Activated CD4-positive, alpha-beta T cell treated with anti-CD3 and anti-CD28 coated beads for 36 hours (primary cell): ENCODE measurements at regions not wholly inside any gene's neighbourhood (a gene's known extent, or its start where the extent isn't known, plus 50 kb on each side); places are given as distances from the start of the nearest gene placed in this dataset.

ENCODE experiments used
- ATAC-seq: fragments of 200-7000 bp; cut with Tn5 transposase; one replicate; pipeline ENCODE4 v1.10.0; 2021; ENCODE audit warnings: mild to moderate bottlenecking, moderate library complexity
- CTCF ChIA-PET: fragments of 350-600 bp; sonication (Branson Sonifier 250); formaldehyde crosslinking; loops from one replicate; lab custom pipeline; 2021; ENCODE audit warnings: antibody characterized with exemption; lab: Charles Lee
- POLR2A ChIA-PET: fragments of 350-600 bp; sonication (Branson Sonifier 250); formaldehyde crosslinking; loops from one replicate; lab custom pipeline; 2021; ENCODE audit warnings: antibody characterized with exemption, inconsistent platforms; lab: Charles Lee
- DNase-seq: peaks from one replicate; pipeline ENCODE4 v3.0.0-alpha.2; 2020
- H3K27ac Mint-ChIP-seq: one replicate; pipeline ENCODE4 v1.8.0; 2021; ENCODE audit warnings: mixed read lengths
- H3K27me3 Mint-ChIP-seq: one replicate; pipeline ENCODE4 v1.8.0; 2021; ENCODE audit warnings: mixed read lengths
- H3K36me3 Mint-ChIP-seq: one replicate; pipeline ENCODE4 v1.8.0; 2021; ENCODE audit warnings: low read depth, mixed read lengths
- H3K4me1 Mint-ChIP-seq: one replicate; pipeline ENCODE4 v1.8.0; 2021; ENCODE audit warnings: mixed read lengths
- H3K4me3 Mint-ChIP-seq: one replicate; pipeline ENCODE4 v1.8.0; 2021; ENCODE audit warnings: mild to moderate bottlenecking, moderate library complexity, mixed read lengths
- H3K9me3 Mint-ChIP-seq: one replicate; pipeline ENCODE4 v1.8.0; 2021; ENCODE audit warnings: low read depth, mixed read lengths
- intact Hi-C, 2 experiments: fragments of 100-400 bp; cut with DNase I in 1 of 2; cut with micrococcal nuclease in 1 of 2; formaldehyde crosslinking; loops; one replicate each; pipeline versions ENCODE4 v1.14.2 to v1.15.1; 2022 to 2024; cut with DNase I, micrococcal nuclease

- no peaks in the 10 kb centered on the region for H3K4me1 Mint-ChIP-seq
- H3K27me3 Mint-ChIP-seq = peaks cover 15% of the 10 kb centered on the region
- no peak for ATAC-seq
- peaks cover 5% of the 10 kb centered on the region for H3K9me3 Mint-ChIP-seq
- POLR2A ChIA-PET = no interaction called here
- DNase-seq = no peak
- CTCF ChIA-PET = no interaction called here
- H3K36me3 Mint-ChIP-seq = peaks cover 2% of the 10 kb centered on the region
- intact Hi-C loops = no loop called here
- H3K4me3 Mint-ChIP-seq = no peak overlapping the region
- no peak overlapping the region for H3K27ac Mint-ChIP-seq
Observed at GRCh38 chr22:48940266-48941032, 887.2 kb downstream of the BRD1 start.

- Mint-ChIP-seq H3K4me1 (no peaks in the 10 kb centered on the region), H3K9me3 (peaks cover 7% of the 10 kb centered on the region), H3K27ac (no peak overlapping the region), H3K27me3 (peaks cover 15% of the 10 kb centered on the region), H3K4me3 (no peak overlapping the region), H3K36me3 (peaks cover 2% of the 10 kb centered on the region)
- DNase-seq (no peak), ATAC-seq (no peak)
- intact Hi-C loops = no loop called here
- ChIA-PET CTCF (no interaction called here), POLR2A (no interaction called here)
Observed at GRCh38 chr22:48939441-48940265, 888.0 kb downstream of the BRD1 start.

DNA sequence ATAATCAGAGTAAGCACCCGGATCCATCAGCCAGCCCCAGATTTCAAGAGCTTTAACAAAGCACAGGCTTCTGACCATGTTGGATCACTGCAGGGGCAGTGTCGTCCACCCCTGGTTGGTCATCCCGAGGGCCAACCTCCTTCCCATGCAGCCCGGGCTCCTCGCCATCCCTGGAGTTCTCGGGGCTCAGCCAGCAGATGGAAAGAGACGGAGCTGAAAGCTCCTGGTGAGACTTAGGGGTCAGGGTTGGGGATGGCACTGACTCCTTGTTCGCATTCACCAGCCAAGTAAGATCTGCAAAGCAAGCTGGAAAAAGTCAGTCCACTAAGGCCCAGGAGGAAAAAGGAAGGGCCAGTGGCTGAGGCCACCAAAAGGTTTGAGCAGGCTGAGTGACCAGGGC is 888.9 kb downstream of the BRD1 start:
- H3K27me3 Mint-ChIP-seq = peaks cover 14% of the 10 kb centered on the region
- CTCF ChIA-PET = no interaction called here
- DNase-seq (no peak), ATAC-seq (no peak)
- H3K27ac Mint-ChIP-seq = no peak overlapping the region
- POLR2A ChIA-PET = no interaction called here
- intact Hi-C loops = no loop called here
- H3K4me3 Mint-ChIP-seq = no peak overlapping the region
- H3K4me1 Mint-ChIP-seq = no peaks in the 10 kb centered on the region
- H3K36me3 Mint-ChIP-seq = peaks cover 2% of the 10 kb centered on the region
- peaks cover 13% of the 10 kb centered on the region for H3K9me3 Mint-ChIP-seq

DNA sequence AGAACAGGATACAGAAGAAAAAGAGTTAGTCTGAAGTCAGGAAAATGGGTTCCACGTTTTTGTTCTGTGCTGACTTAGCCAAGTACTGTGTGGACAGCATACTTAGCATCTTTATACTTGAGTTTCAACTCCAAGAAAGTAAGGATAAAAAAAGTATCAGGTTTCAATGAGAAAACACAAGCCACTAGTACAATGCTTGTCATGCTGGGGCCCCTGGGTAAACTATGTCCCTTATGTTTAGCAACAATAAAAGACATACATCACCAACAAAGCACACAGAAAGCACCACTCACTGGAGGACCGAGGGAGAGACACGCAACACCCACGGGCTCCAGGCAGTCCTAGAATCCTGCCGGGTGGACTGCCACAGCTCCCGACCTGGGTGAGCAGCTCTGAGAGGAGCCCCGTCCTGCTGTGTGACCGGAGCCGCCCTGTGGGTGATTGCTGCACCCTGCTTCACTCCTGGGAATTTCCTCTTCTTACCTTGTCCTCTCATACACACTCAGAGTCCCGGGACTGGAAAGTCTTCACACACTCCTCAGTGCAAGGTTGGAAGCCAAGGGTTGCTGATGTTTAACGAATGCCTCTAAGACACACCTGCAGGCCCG is 890.5 kb downstream of the BRD1 start:
- CTCF ChIA-PET = no interaction called here
- peaks cover 13% of the 10 kb centered on the region for H3K9me3 Mint-ChIP-seq
- H3K4me1 Mint-ChIP-seq = no peaks in the 10 kb centered on the region
- H3K27me3 Mint-ChIP-seq = peaks cover 19% of the 10 kb centered on the region
- ATAC-seq (no peak), DNase-seq (no peak)
- H3K27ac Mint-ChIP-seq = no peak overlapping the region
- H3K4me3 Mint-ChIP-seq = no peak overlapping the region
- H3K36me3 Mint-ChIP-seq = peaks cover 2% of the 10 kb centered on the region
- POLR2A ChIA-PET = no interaction called here
- intact Hi-C loops = no loop called here

- no peak for DNase-seq
- no peak for ATAC-seq
- H3K9me3 Mint-ChIP-seq = peaks cover 13% of the 10 kb centered on the region
- intact Hi-C loops = no loop called here
- POLR2A ChIA-PET = no interaction called here
- H3K4me3 Mint-ChIP-seq = no peak overlapping the region
- CTCF ChIA-PET = no interaction called here
- peaks cover 19% of the 10 kb centered on the region for H3K27me3 Mint-ChIP-seq
- H3K27ac Mint-ChIP-seq = no peak overlapping the region
- H3K36me3 Mint-ChIP-seq = peaks cover 2% of the 10 kb centered on the region
- H3K4me1 Mint-ChIP-seq = no peaks in the 10 kb centered on the region
Observed at GRCh38 chr22:48936391-48936790, 891.3 kb downstream of the BRD1 start.

DNA sequence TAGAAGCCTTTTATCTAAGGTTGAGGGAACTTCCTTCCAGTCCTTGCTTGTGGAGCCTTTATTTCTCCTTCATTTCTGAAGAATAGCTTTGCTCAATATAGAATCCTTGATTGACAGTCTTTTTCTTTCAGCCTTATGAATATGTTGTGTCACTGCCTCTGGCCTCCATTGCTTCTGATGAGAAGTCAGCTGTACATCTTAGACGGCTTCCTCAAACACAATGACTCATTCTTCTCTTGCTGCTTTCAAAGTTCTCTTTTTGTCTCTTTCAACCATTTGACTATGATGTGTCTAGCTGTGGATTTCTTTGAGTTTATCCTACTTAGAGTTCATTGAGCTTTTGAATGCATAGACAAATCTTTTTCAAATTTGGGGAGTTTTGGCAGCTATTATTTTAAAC is 893.2 kb downstream of the BRD1 start:
- CTCF ChIA-PET = no interaction called here
- no peak for ATAC-seq
- intact Hi-C loops = no loop called here
- H3K36me3 Mint-ChIP-seq = peaks cover 2% of the 10 kb centered on the region
- peaks cover 30% of the 10 kb centered on the region for H3K27me3 Mint-ChIP-seq
- H3K4me1 Mint-ChIP-seq = no peaks in the 10 kb centered on the region
- no peak for DNase-seq
- POLR2A ChIA-PET = no interaction called here
- peaks cover 13% of the 10 kb centered on the region for H3K9me3 Mint-ChIP-seq
- no peak overlapping the region for H3K4me3 Mint-ChIP-seq
- H3K27ac Mint-ChIP-seq = no peak overlapping the region

DNA sequence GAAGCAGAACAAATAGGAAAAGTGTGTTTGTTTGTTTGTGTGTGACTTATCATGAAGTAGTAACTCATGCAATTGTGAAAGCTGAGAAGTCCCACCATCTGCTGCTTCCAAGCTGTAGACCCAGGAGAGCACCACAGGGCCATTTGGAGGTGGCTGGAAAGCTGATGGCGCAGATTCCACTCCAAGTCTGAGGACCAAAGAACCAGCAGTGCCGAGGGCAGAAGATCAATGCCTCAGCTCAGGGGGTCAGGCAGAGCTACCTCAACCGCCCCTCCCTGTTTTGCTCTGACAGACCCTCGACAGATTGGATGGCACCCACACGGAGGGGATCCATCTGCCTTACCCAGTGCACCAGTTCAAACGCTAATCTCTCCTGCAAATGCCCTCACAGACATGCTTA is 896.2 kb downstream of the BRD1 start:
- H3K9me3 Mint-ChIP-seq = peaks cover 13% of the 10 kb centered on the region
- H3K27me3 Mint-ChIP-seq = peaks cover 35% of the 10 kb centered on the region
- H3K4me1 Mint-ChIP-seq = no peaks in the 10 kb centered on the region
- H3K4me3 Mint-ChIP-seq = no peak overlapping the region
- ATAC-seq = no peak
- CTCF ChIA-PET = no interaction called here
- H3K27ac Mint-ChIP-seq = no peak overlapping the region
- POLR2A ChIA-PET = no interaction called here
- intact Hi-C loops = no loop called here
- H3K36me3 Mint-ChIP-seq = peaks cover 2% of the 10 kb centered on the region
- no peak for DNase-seq

- ATAC-seq (no peak), DNase-seq (no peak)
- ChIA-PET POLR2A (no interaction called here), CTCF (no interaction called here)
- Mint-ChIP-seq H3K27ac (no peak overlapping the region), H3K9me3 (peaks cover 2% of the 10 kb centered on the region), H3K36me3 (no peaks in the 10 kb centered on the region), H3K4me1 (no peaks in the 10 kb centered on the region), H3K4me3 (no peak overlapping the region), H3K27me3 (peaks cover 39% of the 10 kb centered on the region)
- intact Hi-C loops = no loop called here
Observed at GRCh38 chr22:48929276-48929790, 898.3 kb downstream of the BRD1 start.

DNA sequence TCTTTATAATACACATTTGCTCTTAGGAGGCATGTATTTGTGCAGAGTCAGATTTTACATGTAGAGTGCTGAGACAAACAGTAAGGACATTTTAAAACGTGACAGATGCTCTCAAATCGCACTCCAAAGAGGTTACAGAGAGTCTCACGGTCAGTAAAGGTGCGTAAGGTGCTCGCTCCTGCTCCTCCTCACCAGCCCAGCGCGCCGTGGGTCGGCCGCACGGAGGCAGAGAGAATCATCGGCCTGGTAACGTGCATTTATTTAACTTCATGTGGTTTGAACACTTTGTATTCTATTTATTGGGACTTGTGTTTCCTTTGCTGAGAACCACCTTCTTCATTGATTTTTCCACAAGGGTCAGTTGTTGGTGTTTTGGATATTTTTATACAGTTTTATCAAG is 900.1 kb downstream of the BRD1 start:
- H3K27me3 Mint-ChIP-seq = peaks cover 44% of the 10 kb centered on the region
- no peak for DNase-seq
- no peak overlapping the region for H3K27ac Mint-ChIP-seq
- no peak overlapping the region for H3K4me3 Mint-ChIP-seq
- ATAC-seq = no peak
- POLR2A ChIA-PET = no interaction called here
- intact Hi-C loops = no loop called here
- no peaks in the 10 kb centered on the region for H3K4me1 Mint-ChIP-seq
- H3K36me3 Mint-ChIP-seq = no peaks in the 10 kb centered on the region
- H3K9me3 Mint-ChIP-seq = no peaks in the 10 kb centered on the region
- CTCF ChIA-PET = no interaction called here

DNA sequence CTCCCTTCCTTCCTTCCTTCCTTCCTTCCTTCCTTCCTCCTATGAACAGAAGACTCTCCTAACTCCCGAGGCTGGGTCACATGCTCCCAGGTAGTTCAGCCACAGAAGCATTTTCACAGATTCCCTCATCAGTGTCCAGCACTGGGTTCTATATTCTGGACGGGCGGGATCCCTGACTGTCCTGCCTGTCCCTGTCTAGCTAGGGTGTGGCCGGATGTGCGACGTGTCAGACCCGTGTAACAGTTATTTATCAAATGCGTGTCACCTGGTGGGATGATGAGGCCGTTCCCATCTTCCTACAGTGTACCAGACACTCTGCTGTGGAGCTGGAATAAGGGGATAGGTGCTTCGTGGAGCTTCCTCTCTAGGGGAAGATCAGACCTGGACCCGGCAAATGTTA is 901.0 kb downstream of the BRD1 start:
- no peak overlapping the region for H3K4me3 Mint-ChIP-seq
- no peaks in the 10 kb centered on the region for H3K36me3 Mint-ChIP-seq
- no peak overlapping the region for H3K27ac Mint-ChIP-seq
- ChIA-PET CTCF (no interaction called here), POLR2A (no interaction called here)
- DNase-seq (no peak), ATAC-seq (no peak)
- H3K27me3 Mint-ChIP-seq = peaks cover 47% of the 10 kb centered on the region
- H3K9me3 Mint-ChIP-seq = no peaks in the 10 kb centered on the region
- intact Hi-C loops = no loop called here
- H3K4me1 Mint-ChIP-seq = no peaks in the 10 kb centered on the region

DNA sequence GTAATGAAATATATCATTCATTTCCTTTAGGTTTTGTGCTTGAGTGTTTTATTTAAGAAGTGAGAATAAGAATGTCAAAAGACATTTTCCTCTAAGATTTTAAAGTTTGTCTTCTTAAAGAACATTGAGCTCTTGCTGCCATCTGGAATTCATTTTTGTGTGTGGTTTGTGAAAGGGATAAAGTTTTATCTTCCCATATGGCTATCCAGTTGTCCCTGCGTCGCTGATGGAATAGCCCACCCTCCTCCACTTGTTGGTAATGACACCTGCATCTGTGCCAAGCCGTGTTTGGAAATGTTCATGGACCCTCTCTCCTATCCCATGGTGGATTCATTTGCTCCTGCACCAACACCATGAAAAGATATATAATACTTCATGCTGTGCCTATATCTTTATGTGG is 901.5 kb downstream of the BRD1 start:
- no peaks in the 10 kb centered on the region for H3K4me1 Mint-ChIP-seq
- no peak for ATAC-seq
- peaks cover 50% of the 10 kb centered on the region for H3K27me3 Mint-ChIP-seq
- DNase-seq = no peak
- CTCF ChIA-PET = no interaction called here
- intact Hi-C loops = no loop called here
- H3K9me3 Mint-ChIP-seq = no peaks in the 10 kb centered on the region
- no peak overlapping the region for H3K27ac Mint-ChIP-seq
- no peak overlapping the region for H3K4me3 Mint-ChIP-seq
- no peaks in the 10 kb centered on the region for H3K36me3 Mint-ChIP-seq
- POLR2A ChIA-PET = no interaction called here

DNA sequence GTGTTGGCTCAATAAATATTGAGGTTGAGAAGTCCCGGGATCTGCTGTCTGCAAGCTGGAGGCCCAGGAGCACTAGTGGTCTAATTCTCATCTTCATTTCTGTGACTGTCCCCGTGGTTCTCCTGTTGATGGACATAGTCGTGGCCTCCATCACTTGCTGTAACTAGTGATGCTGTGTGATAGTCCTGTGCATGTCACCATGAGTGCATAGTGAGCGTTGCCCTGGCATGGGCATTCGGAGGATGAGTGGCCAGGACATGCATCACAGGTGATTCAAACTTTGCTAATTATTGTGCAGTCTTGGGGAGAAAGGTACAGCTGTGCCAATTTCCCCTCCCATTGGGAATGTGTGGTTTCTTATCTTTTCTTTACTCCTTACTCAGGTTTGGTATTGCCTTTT is 902.2 kb downstream of the BRD1 start:
- no peak overlapping the region for H3K4me3 Mint-ChIP-seq
- peaks cover 53% of the 10 kb centered on the region for H3K27me3 Mint-ChIP-seq
- no peaks in the 10 kb centered on the region for H3K4me1 Mint-ChIP-seq

More for the DNA sequence above, 902.2 kb downstream of the BRD1 start:
- no peak for DNase-seq
- ATAC-seq = no peak
- H3K9me3 Mint-ChIP-seq = no peaks in the 10 kb centered on the region
- H3K27ac Mint-ChIP-seq = no peak overlapping the region
- intact Hi-C loops = no loop called here
- ChIA-PET CTCF (no interaction called here), POLR2A (no interaction called here)
- H3K36me3 Mint-ChIP-seq = no peaks in the 10 kb centered on the region
